ENCODE measurements at regions not wholly inside any gene's neighbourhood (a gene's known extent, or its start where the extent isn't known, plus 50 kb on each side); places are given as distances from the start of the nearest gene placed in this dataset.
"Not testable (repeated sequence)": the region's sequence is repeated elsewhere in the genome, so short reads cannot be mapped to it uniquely, and the experiment has no call there.

DNA sequence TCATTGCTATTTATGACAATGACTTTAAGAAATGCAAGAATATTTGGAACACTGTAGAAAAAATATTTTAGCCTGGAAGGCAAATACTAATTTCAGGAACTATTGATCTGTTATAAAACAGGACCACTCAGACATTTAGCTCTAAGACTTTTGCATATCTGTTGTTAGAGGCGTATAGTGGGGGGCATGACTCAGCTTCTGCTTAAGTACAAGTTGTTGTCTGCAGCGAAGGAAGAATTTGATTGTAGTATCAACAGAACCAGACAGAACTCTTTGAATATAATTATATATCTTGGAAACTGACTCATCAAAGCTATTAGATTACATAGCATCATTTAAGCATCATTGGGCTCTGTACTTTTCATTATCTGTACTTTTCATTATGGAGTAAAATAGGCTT lies 573.8 kb downstream of the SPATA31A6 start:
- TF ChIP-seq, protein P1, sequence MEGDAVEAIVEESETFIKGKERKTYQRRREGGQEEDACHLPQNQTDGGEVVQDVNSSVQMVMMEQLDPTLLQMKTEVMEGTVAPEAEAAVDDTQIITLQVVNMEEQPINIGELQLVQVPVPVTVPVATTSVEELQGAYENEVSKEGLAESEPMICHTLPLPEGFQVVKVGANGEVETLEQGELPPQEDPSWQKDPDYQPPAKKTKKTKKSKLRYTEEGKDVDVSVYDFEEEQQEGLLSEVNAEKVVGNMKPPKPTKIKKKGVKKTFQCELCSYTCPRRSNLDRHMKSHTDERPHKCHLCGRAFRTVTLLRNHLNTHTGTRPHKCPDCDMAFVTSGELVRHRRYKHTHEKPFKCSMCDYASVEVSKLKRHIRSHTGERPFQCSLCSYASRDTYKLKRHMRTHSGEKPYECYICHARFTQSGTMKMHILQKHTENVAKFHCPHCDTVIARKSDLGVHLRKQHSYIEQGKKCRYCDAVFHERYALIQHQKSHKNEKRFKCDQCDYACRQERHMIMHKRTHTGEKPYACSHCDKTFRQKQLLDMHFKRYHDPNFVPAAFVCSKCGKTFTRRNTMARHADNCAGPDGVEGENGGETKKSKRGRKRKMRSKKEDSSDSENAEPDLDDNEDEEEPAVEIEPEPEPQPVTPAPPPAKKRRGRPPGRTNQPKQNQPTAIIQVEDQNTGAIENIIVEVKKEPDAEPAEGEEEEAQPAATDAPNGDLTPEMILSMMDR (conservative IDR thresholded peaks at IDR 0.05; ENCODE audit: low read depth, low read length): not testable (repeated sequence)
- TF ChIP-seq EZH2 (IDR thresholded peaks at IDR 0.05; ENCODE audit: low read length, unreplicated experiment); EZH2phosphoT487 (IDR thresholded peaks at IDR 0.05; ENCODE audit: borderline replicate concordance, low read length): not testable (repeated sequence)
